Testis (tissue), 2 donors: ENCODE measurements at regions not wholly inside any gene's neighbourhood (a gene's known extent, or its start where the extent isn't known, plus 50 kb on each side); places are given as distances from the start of the nearest gene placed in this dataset.
"Not testable (repeated sequence)": the region's sequence is repeated elsewhere in the genome, so short reads cannot be mapped to it uniquely, and the experiment has no call there.

Experiments
- DNase-seq: peaks from one replicate; pipeline ENCODE4 v3.0.0-alpha.2; 2019
- H3K27ac ChIP-seq, 2 donors: fragments of 200-600 bp; sonication (generic); one replicate each; pipeline ENCODE4 v1.5.1; 2019
- H3K27me3 ChIP-seq: fragments of 200-600 bp; sonication (generic); one replicate; pipeline ENCODE4 v1.5.1; 2019
- H3K36me3 ChIP-seq: fragments of 200-600 bp; sonication (generic); one replicate; pipeline ENCODE4 v1.5.1; 2017; ENCODE audit warnings: low read depth; ENCODE audit errors: missing control alignments
- H3K4me1 ChIP-seq: fragments of 200-600 bp; sonication (generic); one replicate; pipeline ENCODE4 v1.5.1; 2019
- H3K4me3 ChIP-seq, 2 donors: fragments of 200-600 bp; sonication (generic); one replicate each; pipeline ENCODE4 v1.5.1; 2017 to 2019
- H3K9me3 ChIP-seq: fragments of 200-600 bp; sonication (generic); one replicate; pipeline ENCODE4 v1.5.1; 2017
- CTCF ChIP-seq, 3 experiments: fragments of 450-650 bp in 2 of 3; fragments of 200-600 bp in 1 of 3; sonication (generic) in 1 of 3; IDR thresholded peaks; one replicate each; pipeline ENCODE4 v1.5.1; 2016 to 2019; ENCODE audit warnings: antibody characterized with exemption in 3 of 3, mild to moderate bottlenecking in 2 of 3, moderate library complexity in 1 of 3
- POLR2A ChIP-seq: fragments of 450-650 bp; IDR thresholded peaks from one replicate; pipeline ENCODE4 v1.6.1; 2017; ENCODE audit warnings: antibody characterized with exemption, mild to moderate bottlenecking, moderate library complexity
- WGBS, 2 donors: methylation state at CpG; one replicate each; pipeline ENCODE4 v1.1.5; 2018; 5-methylcytosine and 5-hydroxymethylcytosine counted together
- intact Hi-C: fragments of 100-400 bp; cut with DNase I; formaldehyde crosslinking; loops from one replicate; pipeline ENCODE4 v1.15.1; 2023; ENCODE audit warnings: low total_unique reads

GRCh38 chr7:13615679-13616078 lies 373.8 kb downstream of the ETV1 start:
- Histone ChIP-seq H3K4me1 (no peaks in the 10 kb centered on the region), H3K27me3 (no peaks in the 10 kb centered on the region), H3K4me3 (no peak overlapping the region), H3K36me3 (no peaks in the 10 kb centered on the region), H3K27ac (no peak overlapping the region), H3K9me3 (no peaks in the 10 kb centered on the region)
- TF ChIP-seq CTCF (IDR thresholded peaks at IDR 0.05) = no peak
- no peak for TF ChIP-seq POLR2A
- WGBS, 2 donors = 90 to 95% methylated on average over 1 of the region's 1 CpG
- intact Hi-C loops = no loop called here
- DNase-seq = no peak

- no peak overlapping the region for H3K27ac ChIP-seq
- intact Hi-C loops = no loop called here
- no peak overlapping the region for H3K4me3 ChIP-seq
- no peaks in the 10 kb centered on the region for H3K36me3 ChIP-seq
- H3K9me3 ChIP-seq = no peaks in the 10 kb centered on the region
- H3K27me3 ChIP-seq = no peaks in the 10 kb centered on the region
- TF ChIP-seq POLR2A = no peak
- TF ChIP-seq CTCF (IDR thresholded peaks at IDR 0.05) = no peak
- no peaks in the 10 kb centered on the region for H3K4me1 ChIP-seq
- DNase-seq = no peak
- WGBS, 2 donors = 73 to 81% methylated on average over 2 of the region's 2 CpGs
These were observed 362.0 kb downstream of the ETV1 start for GRCh38 chr7:13627455-13627854.

GRCh38 chr7:13628239-13629001 lies 361.0 kb downstream of the ETV1 start:
- no peak overlapping the region for H3K4me3 ChIP-seq
- no peak overlapping the region for H3K27ac ChIP-seq
- H3K36me3 ChIP-seq = no peaks in the 10 kb centered on the region
- DNase-seq = no peak
- intact Hi-C loops = no loop called here
- WGBS, 2 donors = 89 to 93% methylated on average over 6 of the region's 6 CpGs
- TF ChIP-seq CTCF (IDR thresholded peaks at IDR 0.05) (no peak), POLR2A (no peak)
- H3K9me3 ChIP-seq = no peaks in the 10 kb centered on the region
- H3K27me3 ChIP-seq = no peaks in the 10 kb centered on the region
- H3K4me1 ChIP-seq = no peaks in the 10 kb centered on the region

- H3K27ac ChIP-seq, intact Hi-C loops, H3K4me3 ChIP-seq, H3K4me1 ChIP-seq, H3K36me3 ChIP-seq, DNase-seq, H3K27me3 ChIP-seq, H3K9me3 ChIP-seq: not testable (repeated sequence)
- 64 to 74% methylated on average over 2 of the region's 2 CpGs for WGBS, 2 donors
These were observed 358.0 kb downstream of the ETV1 start for GRCh38 chr7:13631207-13632049.

GRCh38 chr7:13633857-13634256 lies 355.6 kb downstream of the ETV1 start:
- DNase-seq = no peak
- H3K4me1 ChIP-seq = no peaks in the 10 kb centered on the region

More at GRCh38 chr7:13633857-13634256, 355.6 kb downstream of the ETV1 start:
- no peak for TF ChIP-seq CTCF (IDR thresholded peaks at IDR 0.05)
- Histone ChIP-seq H3K9me3 (no peaks in the 10 kb centered on the region), H3K27ac (no peak overlapping the region), H3K27me3 (no peaks in the 10 kb centered on the region), H3K36me3 (no peaks in the 10 kb centered on the region), H3K4me3 (no peak overlapping the region)
- WGBS, 2 donors = 79 to 80% methylated on average over 3 of the region's 3 CpGs
- intact Hi-C loops = no loop called here
